ENCODE measurements at regions not wholly inside any gene's neighbourhood (a gene's known extent, or its start where the extent isn't known, plus 50 kb on each side); places are given as distances from the start of the nearest gene placed in this dataset.

DNA sequence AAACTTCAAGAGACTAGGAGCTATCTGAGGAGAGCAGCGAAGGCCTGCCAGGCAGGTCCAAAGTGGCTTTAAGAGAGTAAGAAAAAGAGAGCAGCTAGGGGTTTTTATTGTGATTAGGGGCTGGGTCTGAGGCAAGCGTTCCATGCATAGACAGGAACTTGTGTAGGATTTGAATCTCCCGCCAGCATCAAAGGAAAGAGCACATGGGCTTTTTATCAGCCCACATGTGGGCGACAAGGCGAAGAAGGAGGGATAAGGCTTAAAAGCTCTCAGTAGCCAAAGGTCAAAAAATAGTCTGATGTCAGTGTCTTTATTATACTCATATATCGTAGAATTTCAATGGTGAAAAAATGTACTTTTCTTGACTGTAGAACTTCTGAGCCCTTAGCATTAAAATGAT lies 178.5 kb upstream of the TMEFF2 start:
- no peak for DNase-seq (ENCODE audit: low read depth)

- no peak for DNase-seq (ENCODE audit: low read depth)
Measured at GRCh38 chr2:192369969-192370368, 175.2 kb upstream of the TMEFF2 start.

DNA sequence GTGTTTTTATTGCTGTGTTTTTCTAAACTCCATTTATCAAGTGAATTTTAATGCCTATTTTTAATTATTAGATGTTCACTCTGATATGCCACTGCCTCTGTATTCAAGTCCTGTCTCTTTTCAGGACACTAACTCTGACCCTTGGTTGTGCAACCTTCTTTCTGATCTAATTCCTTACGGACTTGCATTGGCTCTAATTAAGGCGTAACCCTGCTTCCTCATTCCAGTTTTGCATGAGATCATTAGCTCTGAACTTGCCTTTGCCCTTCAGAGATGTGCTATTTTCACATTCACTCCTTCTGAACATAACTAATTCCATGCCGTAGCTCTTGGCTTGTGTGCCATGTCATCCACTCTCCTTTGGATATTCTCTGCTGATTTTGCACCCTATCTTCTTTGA lies 162.5 kb upstream of the TMEFF2 start:
- DNase-seq (ENCODE audit: low read depth), result no peak

- no peak for DNase-seq (ENCODE audit: low read depth)
Measured at GRCh38 chr2:192354512-192355244, 159.9 kb upstream of the TMEFF2 start.

DNA sequence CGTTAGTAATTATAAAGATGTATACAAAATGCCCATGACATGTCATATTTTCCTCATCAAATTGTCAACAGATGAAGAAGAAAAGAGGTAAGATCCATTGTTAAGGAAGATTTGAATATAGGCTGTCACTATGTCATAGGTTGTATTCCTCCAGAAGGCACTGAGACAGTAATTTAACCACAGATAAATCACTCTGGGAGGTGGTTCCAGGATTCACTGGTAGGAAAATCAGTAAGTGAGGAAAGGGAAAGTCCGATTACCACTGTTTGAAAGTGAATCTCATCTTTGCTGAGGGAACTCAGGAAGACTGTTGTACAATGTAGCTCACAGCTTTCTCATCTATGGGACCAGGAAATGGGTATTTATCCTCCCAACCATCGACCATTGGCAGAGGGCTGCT lies 152.8 kb upstream of the TMEFF2 start:
- no peak for DNase-seq (ENCODE audit: low read depth)

DNA sequence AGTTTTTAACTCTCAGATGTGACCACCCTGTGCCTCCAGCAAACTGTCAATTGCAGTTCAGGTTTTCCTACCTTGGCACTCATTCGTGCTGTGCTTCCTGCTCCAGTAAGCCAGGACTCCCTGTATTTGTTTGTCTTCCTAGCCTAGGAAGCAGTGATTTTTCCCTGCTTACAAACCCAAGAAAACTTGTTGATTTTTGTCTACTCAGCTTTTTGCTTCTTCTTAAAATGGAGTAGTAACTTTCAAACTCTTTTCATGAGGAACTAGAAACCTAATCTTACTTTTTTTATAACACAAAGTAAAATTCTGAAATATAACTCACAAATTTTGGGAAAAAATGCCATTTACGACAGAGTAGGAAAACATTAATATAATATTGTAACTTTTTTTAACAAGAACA lies 150.6 kb upstream of the TMEFF2 start:
- no peak for DNase-seq (ENCODE audit: low read depth)

GRCh38 chr2:192333642-192334041 lies 138.9 kb upstream of the TMEFF2 start:
- DNase-seq (ENCODE audit: low read depth), result no peak

DNA sequence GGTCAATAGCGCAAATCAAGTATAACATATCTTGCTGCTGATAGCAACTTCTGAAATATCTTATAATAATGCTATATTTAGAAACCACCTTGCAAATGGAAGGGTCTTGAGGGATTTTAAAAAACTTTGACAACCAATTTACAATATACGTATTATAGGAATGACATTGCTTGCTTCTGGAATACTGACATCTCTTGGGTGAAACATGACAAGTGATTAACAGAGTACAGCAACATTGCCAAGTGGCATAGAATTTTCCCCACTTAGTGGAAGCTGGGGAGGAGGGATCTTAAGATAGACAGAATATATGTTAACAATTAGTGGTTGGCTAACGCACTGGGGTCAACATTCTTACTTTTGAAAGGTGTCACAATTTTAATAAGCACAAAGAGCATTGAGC lies 133.6 kb upstream of the TMEFF2 start:
- no peak for DNase-seq (ENCODE audit: low read depth)

DNA sequence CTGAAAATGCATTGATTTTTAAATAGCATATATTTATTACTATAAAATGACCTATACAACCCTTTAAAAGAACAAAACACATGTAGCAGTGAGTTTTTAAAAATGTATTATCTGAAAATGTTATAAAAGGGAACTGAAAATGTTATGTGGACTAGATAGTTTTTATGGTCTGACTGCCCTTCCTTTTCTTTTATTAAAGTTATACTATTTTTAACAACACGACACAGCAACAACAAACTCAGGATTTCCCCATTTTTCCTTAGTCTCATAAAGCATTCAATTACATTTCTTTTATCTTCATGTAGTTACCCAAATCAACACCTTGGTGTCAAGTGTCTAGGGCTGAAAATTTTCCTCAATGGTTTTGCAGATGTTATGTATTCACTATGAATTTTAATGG lies 132.8 kb upstream of the TMEFF2 start:
- DNase-seq (ENCODE audit: low read depth), result no peak

- no peak for DNase-seq (ENCODE audit: low read depth)
Measured at GRCh38 chr2:192315543-192315942, 120.8 kb upstream of the TMEFF2 start.

DNA sequence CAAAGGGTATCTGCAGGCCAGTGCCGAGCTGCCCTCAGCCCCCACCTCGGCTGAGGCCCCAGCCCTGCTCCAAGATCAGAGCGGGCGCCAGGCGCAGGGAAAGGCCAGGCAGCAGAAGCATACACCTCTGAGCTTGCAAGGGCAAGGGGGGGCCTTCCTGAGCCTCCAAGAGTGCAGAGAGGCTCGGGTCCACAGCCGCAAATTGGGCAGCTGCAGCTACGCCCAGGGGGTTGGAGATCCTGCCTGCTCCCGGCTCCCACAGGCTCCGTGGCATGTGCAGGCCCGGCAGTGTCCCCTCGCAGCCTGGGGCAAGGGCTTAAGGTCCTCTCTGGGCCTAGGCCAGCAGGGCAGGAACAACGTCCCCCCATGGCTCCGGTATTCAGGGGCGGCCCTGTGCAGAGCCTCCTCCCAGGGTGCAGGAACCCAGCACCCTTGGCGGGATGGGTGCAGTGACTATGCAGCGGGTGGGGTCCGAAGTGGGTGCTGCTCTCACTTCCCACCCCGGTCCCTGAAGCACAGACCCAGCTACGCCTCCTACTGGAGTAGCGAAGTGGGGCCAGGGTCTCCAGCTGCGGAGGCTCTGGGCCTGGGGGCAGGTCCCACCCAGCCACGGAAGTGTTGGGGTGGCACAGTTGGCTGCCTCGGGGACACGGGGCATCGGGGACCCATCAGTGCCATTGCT lies 120.2 kb upstream of the TMEFF2 start:
- DNase-seq (ENCODE audit: low read depth), result no peak

- DNase-seq (ENCODE audit: low read depth), result no peak
Measured at GRCh38 chr2:192313773-192314172, 119.0 kb upstream of the TMEFF2 start.

- no peak for DNase-seq (ENCODE audit: low read depth)
Measured at GRCh38 chr2:192311701-192312460, 117.1 kb upstream of the TMEFF2 start.

DNA sequence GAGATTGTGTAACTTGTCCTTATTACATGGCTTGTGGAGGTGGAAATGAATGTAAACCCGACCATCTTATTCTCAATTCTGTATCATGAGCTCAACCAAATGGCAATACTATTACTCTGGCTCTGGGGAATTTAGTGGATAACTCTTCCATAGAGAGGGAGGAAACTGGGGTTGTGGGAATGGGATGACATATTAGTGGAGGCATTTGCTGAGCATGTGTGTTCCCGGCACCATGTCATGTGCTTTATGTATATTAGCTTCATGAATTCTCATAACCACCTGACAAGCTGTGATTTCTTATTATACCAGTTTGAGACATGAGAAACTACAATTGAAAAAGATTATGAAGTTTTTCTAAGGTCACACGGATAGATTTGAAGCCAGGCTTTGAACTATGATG lies 112.8 kb upstream of the TMEFF2 start:
- DNase-seq (ENCODE audit: low read depth), result no peak

- DNase-seq (ENCODE audit: low read depth), result no peak
Measured at GRCh38 chr2:192298664-192299063, 103.9 kb upstream of the TMEFF2 start.

- DNase-seq (ENCODE audit: low read depth), result no peak
Measured at GRCh38 chr2:192292478-192292877, 97.7 kb upstream of the TMEFF2 start.

DNA sequence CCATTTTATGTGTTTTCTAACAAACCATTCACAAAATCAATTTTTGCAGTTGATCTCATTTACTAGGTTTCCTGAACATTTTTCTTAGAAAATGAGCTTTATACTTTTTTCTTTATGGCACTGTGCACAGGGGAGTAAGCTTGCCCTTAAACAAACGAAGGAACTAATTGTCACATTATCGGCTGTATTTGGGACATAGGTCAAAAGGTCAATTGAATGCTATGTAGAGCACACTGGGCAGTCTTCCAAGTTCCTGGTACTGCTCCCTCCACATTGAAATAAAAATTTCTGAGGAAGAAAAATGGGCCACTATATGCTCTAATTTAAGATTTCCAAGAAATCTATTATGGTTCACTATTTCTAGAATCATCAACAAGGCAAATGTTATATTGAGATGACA lies 93.6 kb upstream of the TMEFF2 start:
- DNase-seq (ENCODE audit: low read depth), result no peak

DNA sequence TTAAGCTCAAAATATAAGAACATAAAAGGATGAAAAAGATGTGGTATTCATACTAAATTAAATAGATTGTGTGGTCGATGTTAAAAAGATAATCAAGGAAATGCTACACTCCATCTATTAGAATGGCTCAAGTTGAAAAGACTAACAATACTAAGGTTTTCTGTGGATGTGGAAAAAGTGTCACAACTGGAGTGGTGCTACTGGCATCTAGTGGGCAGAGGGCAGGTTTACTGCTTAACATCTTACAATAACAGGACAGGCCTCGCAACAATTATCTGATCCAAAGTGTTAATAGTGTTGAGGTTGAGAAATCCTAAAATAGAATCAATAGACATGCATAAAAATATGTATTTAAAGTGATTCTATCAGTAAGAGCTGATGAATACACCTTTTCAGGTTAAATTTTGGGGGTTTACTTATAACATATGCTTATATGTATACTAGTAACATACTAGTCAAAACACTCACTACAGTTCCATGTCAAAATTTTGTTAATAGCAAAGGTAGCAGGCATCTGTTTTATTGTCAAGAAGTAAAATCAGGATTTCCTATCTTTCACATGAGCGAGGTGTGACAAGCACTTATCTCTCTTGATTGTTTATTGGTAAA lies 91.5 kb upstream of the TMEFF2 start:
- DNase-seq (ENCODE audit: low read depth), result no peak

- DNase-seq (ENCODE audit: low read depth), result no peak
Measured at GRCh38 chr2:192283450-192283849, 88.7 kb upstream of the TMEFF2 start.

DNA sequence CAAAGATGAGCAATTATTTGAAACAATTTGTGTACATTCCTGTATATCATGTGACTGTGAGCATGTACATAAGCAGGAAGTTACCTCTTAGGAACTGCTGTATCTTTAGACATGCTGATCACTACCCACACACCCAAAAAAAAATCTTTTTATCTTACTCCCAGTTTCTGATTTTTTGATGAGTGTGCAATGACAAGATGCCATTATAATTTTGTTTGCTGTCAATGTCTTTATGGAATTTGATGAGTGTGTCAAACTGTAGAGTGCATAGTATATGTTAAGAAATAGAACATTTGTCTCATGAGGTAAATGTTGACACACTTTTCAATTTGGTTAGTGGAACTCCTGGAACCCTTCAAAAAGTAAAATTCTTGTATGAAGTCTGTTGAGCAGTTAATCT lies 84.0 kb upstream of the TMEFF2 start:
- no peak for DNase-seq (ENCODE audit: low read depth)

DNA sequence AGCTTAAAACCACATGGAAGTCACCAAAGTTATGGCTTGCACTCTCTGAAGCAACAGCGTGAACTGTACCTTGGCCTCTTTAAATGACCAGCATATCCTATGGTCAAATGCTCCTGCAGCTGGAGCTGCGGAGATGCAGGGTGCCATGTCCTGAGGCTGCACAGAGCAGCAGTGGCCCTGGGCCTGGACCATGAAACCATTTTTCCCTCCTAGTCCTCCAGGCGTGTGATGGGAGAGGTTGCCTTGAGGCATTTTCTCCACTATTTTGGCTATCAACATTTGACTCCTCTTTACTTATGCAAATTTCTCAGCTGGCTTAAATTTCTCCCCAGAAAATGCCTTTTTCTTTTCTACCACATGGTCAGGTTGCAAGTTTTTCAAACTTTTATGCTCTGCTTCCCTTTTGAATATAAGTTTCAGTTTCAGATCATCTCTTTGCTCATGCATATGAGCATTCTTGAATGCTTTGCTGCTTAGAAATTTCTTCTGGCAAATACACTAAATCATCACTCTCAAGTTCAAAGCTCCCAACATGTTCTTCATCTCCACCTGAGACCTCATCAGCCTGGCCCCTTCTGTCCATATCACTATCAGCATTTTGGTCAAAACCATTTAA lies 82.9 kb upstream of the TMEFF2 start:
- no peak for DNase-seq (ENCODE audit: low read depth)

- no peak for DNase-seq (ENCODE audit: low read depth)
Measured at GRCh38 chr2:192275632-192276031, 80.9 kb upstream of the TMEFF2 start.

Data from stimulated activated CD8-positive, alpha-beta memory T cell treated with anti-CD3 and anti-CD28 coated beads, Interleukin-4, amount 100 ng/mL, for 24 hours (primary cell).